ENCODE measurements at regions not wholly inside any gene's neighbourhood (a gene's known extent, or its start where the extent isn't known, plus 50 kb on each side); places are given as distances from the start of the nearest gene placed in this dataset.

DNA sequence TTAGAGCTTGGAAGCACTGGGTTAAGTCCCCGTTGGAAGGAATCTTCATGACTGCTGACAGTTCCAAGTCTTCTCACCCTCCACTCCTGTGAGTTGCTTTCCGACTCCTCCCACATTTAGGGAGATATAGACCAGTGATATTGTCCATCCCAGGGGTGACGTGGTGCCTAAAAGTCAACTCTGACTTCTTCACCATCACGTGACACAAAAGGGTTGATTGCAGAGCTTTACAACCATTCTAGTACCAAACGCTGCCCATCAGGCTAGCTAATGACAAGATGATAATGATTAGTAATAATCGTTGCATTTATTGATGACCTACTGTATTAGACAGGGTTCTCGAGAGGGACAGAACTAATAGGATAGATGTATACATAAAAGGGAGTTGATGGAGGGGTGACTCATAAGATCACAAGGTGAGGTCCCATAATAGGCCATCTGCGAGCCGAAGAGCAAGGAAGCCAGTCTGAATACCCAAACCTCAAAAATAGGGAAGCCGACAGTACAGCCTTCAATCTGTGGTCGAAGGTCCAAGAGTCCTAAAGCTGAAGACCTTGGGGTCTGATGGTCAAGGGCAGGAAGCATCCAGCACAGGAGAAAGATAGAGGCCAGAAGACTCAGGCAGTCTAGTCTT, 85.3 kb upstream of the CARD11 start:
- no peak for DNase-seq
- ChIA-PET CTCF (no interaction called here), POLR2A (ENCODE audit: unreplicated experiment) (no interaction called here)
- no peak overlapping the region for H3K4me3 ChIP-seq (ENCODE audit: insufficient read depth, low read depth, low read length)
- no peaks in the 10 kb centered on the region for H3K36me3 ChIP-seq (ENCODE audit: control insufficient read depth, insufficient read depth, low read length)
- H3K4me1 ChIP-seq (ENCODE audit: control insufficient read depth, insufficient read depth, low read length): no peaks in the 10 kb centered on the region
- in situ Hi-C loops (cut with MboI; ENCODE audit: low sequenced_read_pairs): no loop called here
- H2BK5ac ChIP-seq (ENCODE audit: low read depth, low read length, poor library complexity, severe bottlenecking): no peak overlapping the region
- no peak overlapping the region for H3K23ac ChIP-seq (ENCODE audit: low read depth, low read length)
- no peak overlapping the region for H3K4me2 ChIP-seq (ENCODE audit: low read depth, low read length)
- H3K9me1 ChIP-seq (ENCODE audit: insufficient read depth, low read length): no peaks in the 10 kb centered on the region
- no peak overlapping the region for H3K56ac ChIP-seq (ENCODE audit: extremely low read depth, insufficient read depth, low read length)
- no peak overlapping the region for H3K27ac ChIP-seq (ENCODE audit: insufficient read depth, low read length)
- H3K9ac ChIP-seq (ENCODE audit: low read depth, low read length): no peak overlapping the region
- no peak overlapping the region for H2AFZ ChIP-seq (replicated peaks; ENCODE audit: low read length, poor library complexity)
- no peaks in the 10 kb centered on the region for H3K27me3 ChIP-seq (ENCODE audit: control insufficient read depth, insufficient read depth, low read length)
- no peaks in the 10 kb centered on the region for H4K20me1 ChIP-seq (ENCODE audit: insufficient read depth, low read length)
- no peak overlapping the region for H3K14ac ChIP-seq (replicated peaks; ENCODE audit: low read depth, low read length)
- H2AK9ac ChIP-seq (replicated peaks; ENCODE audit: low read depth, low read length, poor library complexity): no peak overlapping the region
- H4K91ac ChIP-seq (ENCODE audit: insufficient read depth, low read depth, low read length): no peak overlapping the region
- no peak overlapping the region for H3K4ac ChIP-seq (ENCODE audit: low read depth, low read length)
- TF ChIP-seq RCOR1 (IDR thresholded peaks at IDR 0.05; ENCODE audit: insufficient replicate concordance, low read length) (no peak), POLR2A (IDR thresholded peaks at IDR 0.05; ENCODE audit: low read depth, low read length) (no peak), SMC3 (IDR thresholded peaks at IDR 0.05; ENCODE audit: low read depth, low read length) (no peak), BHLHE40 (IDR thresholded peaks at IDR 0.05; ENCODE audit: low read depth, low read length) (no peak), FOS (IDR thresholded peaks at IDR 0.05; ENCODE audit: low read depth, low read length) (no peak), CEBPB (IDR thresholded peaks at IDR 0.05; ENCODE audit: low read depth, low read length) (no peak), RAD21 (IDR thresholded peaks at IDR 0.05; ENCODE audit: low read length) (no peak), MAZ (IDR thresholded peaks at IDR 0.05; ENCODE audit: borderline replicate concordance, low read depth, low read length) (no peak), CHD1 (IDR thresholded peaks at IDR 0.05; ENCODE audit: low read depth, low read length) (no peak)
- TF ChIP-seq, protein P1, sequence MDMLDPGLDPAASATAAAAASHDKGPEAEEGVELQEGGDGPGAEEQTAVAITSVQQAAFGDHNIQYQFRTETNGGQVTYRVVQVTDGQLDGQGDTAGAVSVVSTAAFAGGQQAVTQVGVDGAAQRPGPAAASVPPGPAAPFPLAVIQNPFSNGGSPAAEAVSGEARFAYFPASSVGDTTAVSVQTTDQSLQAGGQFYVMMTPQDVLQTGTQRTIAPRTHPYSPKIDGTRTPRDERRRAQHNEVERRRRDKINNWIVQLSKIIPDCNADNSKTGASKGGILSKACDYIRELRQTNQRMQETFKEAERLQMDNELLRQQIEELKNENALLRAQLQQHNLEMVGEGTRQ (IDR thresholded peaks at IDR 0.05; ENCODE audit: low read depth, low read length): no peak
- no peak for ATAC-seq (ENCODE audit: low read depth)
- intact Hi-C loops (cut with micrococcal nuclease): no loop called here
- no peak overlapping the region for H2BK120ac ChIP-seq (ENCODE audit: low read depth, low read length)
- no peak overlapping the region for H2BK15ac ChIP-seq (ENCODE audit: low read depth, low read length)
- H3K9me3 ChIP-seq (ENCODE audit: control insufficient read depth, insufficient read depth, low read length): no peaks in the 10 kb centered on the region
- dilution Hi-C loops (cut with HindIII; ENCODE audit: low sequenced_read_pairs, unreplicated experiment): no loop called here
- H3K18ac ChIP-seq (ENCODE audit: low read depth, low read length): no peak overlapping the region
- no peak overlapping the region for H2AK5ac ChIP-seq (ENCODE audit: low read depth, low read length)
- H2BK20ac ChIP-seq (ENCODE audit: low read depth, low read length): no peak overlapping the region
- no CpG with 5 or more reads among the region's 11 CpGs for WGBS, 2 experiments (ENCODE audit: extremely low coverage in 2 of 2, insufficient read length in 1 of 2)
- H4K5ac ChIP-seq (ENCODE audit: low read depth, low read length): no peak overlapping the region
- BruUV-seq (replicated peaks): no TSS peak
- H4K8ac ChIP-seq (ENCODE audit: low read depth in 2 of 2, low read length in 2 of 2): no peak overlapping the region
- no peaks in the 10 kb centered on the region for H3K79me1 ChIP-seq (ENCODE audit: low read depth in 1 of 2, low read length in 2 of 2)
